ENCODE measurements at regions not wholly inside any gene's neighbourhood (a gene's known extent, or its start where the extent isn't known, plus 50 kb on each side); places are given as distances from the start of the nearest gene placed in this dataset.

DNA sequence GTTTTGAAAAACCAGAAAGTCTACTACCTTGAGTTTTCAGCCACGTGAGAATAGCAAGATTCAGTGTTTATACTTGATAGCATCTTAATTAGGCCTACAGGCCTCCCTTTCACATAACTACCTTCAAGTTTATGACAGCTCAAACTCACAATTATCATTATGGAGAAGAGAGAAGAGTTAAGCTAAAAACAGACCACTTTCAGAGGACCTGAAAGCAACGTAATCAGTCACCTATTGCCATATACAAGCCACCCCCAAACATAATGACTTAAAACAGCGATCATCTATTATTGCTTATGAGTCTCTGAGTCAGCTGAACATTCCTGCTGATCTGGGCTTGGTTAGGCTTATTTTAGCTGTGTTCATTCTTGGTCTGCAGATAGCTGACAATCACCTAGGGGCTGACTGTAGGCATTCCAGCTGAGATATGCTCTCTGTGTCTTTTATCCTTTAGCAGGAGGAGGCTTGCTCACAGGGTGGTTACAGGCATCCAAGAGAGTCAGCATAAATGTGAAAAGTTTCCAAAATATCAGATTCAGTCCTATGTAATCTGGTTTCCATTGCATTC is 130.9 kb downstream of the COX7C start:
- DNase-seq (ENCODE audit: low read depth), result no peak
- no peak overlapping the region for H3K4me3 ChIP-seq (ENCODE audit: low read depth, low read length)
- TF ChIP-seq, protein P1, sequence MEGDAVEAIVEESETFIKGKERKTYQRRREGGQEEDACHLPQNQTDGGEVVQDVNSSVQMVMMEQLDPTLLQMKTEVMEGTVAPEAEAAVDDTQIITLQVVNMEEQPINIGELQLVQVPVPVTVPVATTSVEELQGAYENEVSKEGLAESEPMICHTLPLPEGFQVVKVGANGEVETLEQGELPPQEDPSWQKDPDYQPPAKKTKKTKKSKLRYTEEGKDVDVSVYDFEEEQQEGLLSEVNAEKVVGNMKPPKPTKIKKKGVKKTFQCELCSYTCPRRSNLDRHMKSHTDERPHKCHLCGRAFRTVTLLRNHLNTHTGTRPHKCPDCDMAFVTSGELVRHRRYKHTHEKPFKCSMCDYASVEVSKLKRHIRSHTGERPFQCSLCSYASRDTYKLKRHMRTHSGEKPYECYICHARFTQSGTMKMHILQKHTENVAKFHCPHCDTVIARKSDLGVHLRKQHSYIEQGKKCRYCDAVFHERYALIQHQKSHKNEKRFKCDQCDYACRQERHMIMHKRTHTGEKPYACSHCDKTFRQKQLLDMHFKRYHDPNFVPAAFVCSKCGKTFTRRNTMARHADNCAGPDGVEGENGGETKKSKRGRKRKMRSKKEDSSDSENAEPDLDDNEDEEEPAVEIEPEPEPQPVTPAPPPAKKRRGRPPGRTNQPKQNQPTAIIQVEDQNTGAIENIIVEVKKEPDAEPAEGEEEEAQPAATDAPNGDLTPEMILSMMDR (conservative IDR thresholded peaks at IDR 0.05; ENCODE audit: low read depth, low read length), result no peak

DNA sequence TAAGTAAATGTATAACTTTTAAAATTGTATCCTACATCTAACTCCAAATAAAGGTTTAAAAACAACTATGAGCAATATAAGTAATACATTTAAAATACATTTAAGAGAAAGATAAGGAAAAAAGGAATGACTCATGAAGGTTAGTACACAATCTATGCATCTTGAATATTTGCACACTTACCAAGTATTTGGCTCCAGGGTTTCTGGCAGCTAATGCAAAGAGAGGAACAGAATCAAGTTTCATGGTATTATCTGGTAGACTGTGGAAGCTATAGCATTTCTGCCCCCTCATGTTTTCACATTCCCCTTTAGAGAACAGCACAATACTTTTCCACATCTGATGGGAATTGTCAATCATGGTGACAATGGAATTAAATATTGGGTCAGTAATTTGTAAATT is 132.1 kb downstream of the COX7C start:
- TF ChIP-seq, protein P1 (conservative IDR thresholded peaks at IDR 0.05; ENCODE audit: low read depth, low read length), result no peak
- DNase-seq (ENCODE audit: low read depth), result no peak
- no peak overlapping the region for H3K4me3 ChIP-seq (ENCODE audit: low read depth, low read length)

DNA sequence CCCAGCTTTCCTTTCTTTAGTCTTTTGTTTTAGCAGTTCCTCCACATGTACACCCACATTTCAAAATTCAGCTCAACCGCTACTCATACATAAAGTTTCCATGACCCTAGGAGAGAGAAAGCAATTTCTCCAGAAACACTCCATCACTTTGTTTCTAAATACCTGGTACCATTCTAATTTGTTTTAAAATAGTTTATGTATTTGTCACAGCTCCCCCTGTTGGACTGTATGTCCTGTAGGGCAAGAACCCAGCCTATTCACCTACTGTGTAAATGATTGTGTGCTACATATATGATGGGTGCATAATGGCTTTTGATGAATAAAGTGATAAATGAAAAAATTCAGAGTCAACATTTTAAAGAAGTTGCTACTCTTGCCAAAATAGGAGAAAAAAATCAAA is 139.1 kb downstream of the COX7C start:
- no peak for DNase-seq (ENCODE audit: low read depth)
- no peak overlapping the region for H3K4me3 ChIP-seq (ENCODE audit: low read depth, low read length)
- TF ChIP-seq, protein P1 (conservative IDR thresholded peaks at IDR 0.05; ENCODE audit: low read depth, low read length), result peak; percentile 28

DNA sequence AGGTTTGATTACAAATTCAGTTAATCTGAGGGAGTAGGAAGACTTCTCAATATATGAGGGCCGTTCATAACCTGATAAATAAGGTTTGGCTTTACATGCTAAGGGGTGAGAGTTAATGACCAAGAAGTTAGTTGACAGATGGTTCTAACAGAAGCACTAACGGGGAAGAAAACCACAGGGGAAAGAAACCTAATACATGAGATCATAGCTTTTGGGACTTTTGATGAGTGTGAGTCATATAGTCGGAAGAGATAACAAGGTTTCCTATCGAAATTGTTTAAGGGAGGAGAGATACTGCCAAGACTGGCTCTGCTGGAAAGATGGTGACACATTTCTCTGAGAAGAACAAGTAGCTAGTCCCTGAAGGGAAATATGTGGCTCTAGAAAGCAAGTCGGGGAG is 140.1 kb downstream of the COX7C start:
- TF ChIP-seq, protein P1 (conservative IDR thresholded peaks at IDR 0.05; ENCODE audit: low read depth, low read length), result no peak
- no peak overlapping the region for H3K4me3 ChIP-seq (ENCODE audit: low read depth, low read length)
- no peak for DNase-seq (ENCODE audit: low read depth)

DNA sequence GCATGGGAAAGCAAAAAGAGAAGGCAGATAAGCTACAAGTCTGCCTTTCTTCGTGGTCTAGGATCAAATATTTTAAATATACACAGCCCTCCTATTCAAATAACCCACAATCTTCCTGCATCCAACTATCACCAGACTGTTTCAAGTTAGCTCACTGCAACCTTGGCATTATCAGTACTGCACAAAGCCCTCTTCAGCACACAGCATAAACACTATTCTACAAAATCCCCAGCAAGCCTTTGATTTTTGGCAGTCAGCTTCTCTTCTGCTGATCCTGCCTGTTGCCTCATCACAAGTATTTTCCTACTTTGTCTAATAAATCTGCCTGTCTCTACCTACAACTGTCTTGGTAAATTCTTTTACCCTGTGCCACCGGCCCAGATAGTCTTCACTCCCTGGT is 142.9 kb downstream of the COX7C start:
- DNase-seq (ENCODE audit: low read depth), result no peak
- TF ChIP-seq, protein P1 (conservative IDR thresholded peaks at IDR 0.05; ENCODE audit: low read depth, low read length), result no peak
- H3K4me3 ChIP-seq (ENCODE audit: low read depth, low read length), result no peak overlapping the region

DNA sequence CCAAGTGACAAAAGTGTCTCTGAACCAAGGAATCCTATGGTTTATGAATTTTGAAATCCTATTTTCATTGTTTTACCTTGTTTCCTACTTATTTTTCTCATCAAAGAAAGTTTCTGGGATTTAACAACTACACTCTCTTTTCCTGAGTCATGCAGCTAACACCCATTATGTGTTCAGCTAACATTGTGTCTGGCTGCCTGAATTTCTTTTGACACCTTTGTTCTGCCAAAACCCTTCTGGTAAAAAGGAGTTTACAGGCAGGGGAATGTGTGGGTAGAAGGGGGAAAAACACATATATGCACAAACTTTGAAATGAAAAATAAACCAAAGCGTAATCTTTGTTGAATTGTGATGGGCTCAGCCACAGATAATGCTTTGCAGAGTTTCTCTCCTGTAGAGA is 146.2 kb downstream of the COX7C start:
- TF ChIP-seq, protein P1 (conservative IDR thresholded peaks at IDR 0.05; ENCODE audit: low read depth, low read length), result no peak
- no peak for DNase-seq (ENCODE audit: low read depth)

DNA sequence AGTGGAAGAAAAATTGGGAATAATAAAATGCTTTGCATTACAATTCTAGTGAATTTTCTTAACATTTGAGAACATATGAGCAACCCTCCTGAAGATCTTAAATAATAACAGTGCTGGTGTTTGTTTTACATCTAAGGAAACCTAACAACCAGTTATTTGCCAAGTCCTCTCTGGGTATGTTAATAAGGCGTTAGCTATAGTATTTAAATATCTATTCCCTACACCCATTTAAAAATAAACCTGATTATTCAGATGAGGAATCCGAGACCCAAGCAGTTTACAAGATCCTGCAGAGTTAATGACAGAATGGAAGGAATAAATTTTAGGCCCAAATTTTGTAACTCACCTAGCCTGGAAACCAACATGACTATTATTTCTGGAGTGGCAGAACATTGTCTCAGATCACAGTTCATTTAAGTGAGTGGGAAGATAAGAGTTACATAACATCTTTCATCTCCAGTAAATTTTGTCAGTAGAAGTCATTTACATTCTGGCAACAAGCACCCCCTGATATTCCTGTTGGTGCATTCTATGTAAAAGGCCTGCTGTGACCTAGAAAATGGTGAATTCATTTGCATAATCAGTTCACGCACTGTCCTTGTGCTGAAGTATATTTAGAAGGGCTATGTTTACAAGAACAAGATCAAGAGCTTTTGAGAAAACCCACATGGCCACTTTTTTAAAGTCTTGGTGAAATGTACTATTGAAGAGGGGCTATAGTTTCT is 148.2 kb downstream of the COX7C start:
- no peak for DNase-seq (ENCODE audit: low read depth)
- TF ChIP-seq, protein P1 (conservative IDR thresholded peaks at IDR 0.05; ENCODE audit: low read depth, low read length), result no peak
- H3K4me3 ChIP-seq (ENCODE audit: low read depth, low read length), result no peak overlapping the region

More for the DNA sequence above, 146.2 kb downstream of the COX7C start:
- no peak overlapping the region for H3K4me3 ChIP-seq (ENCODE audit: low read depth, low read length)
